Endothelial cell of umbilical vein (primary cell): ENCODE measurements at regions not wholly inside any gene's neighbourhood (a gene's known extent, or its start where the extent isn't known, plus 50 kb on each side); places are given as distances from the start of the nearest gene placed in this dataset.

Source experiments
- CTCF ChIP-seq, 2 donors: IDR thresholded peaks; 1 replicate in 1 of 2; 2 replicates in 1 of 2; pipeline ENCODE4 v1.5.1; 2011; ENCODE audit warnings: low read length in 2 of 2, mild to moderate bottlenecking in 2 of 2, moderate library complexity in 2 of 2, control low read depth in 1 of 2, inconsistent platforms in 1 of 2, low read depth in 1 of 2; ENCODE audit not compliant: insufficient read depth in 1 of 2; ENCODE audit errors: extremely low read depth in 1 of 2
- EZH2 ChIP-seq: IDR thresholded peaks from 2 replicates; pipeline ENCODE4 v1.6.1; 2012; ENCODE audit warnings: borderline replicate concordance, low read depth, mild to moderate bottlenecking, moderate library complexity, low read length, inconsistent platforms; ENCODE audit not compliant: severe bottlenecking
- MAX ChIP-seq: IDR thresholded peaks from 2 replicates; pipeline ENCODE4 v1.6.1; 2011; ENCODE audit not compliant: insufficient read depth, insufficient read length
- MYC ChIP-seq: IDR thresholded peaks from one replicate; pipeline ENCODE4 v1.6.1; 2011; ENCODE audit warnings: mild to moderate bottlenecking, low read depth, low read length
- POLR2A ChIP-seq: IDR thresholded peaks from 2 replicates; pipeline ENCODE4 v1.6.1; 2012; ENCODE audit warnings: low read depth, mild to moderate bottlenecking, control low read depth, low read length
- POLR2AphosphoS5 ChIP-seq: IDR thresholded peaks from 2 replicates; pipeline ENCODE4 v1.6.1; 2012; ENCODE audit warnings: low read depth, mild to moderate bottlenecking, control low read depth, low read length, moderate library complexity; ENCODE audit not compliant: insufficient read depth

GRCh38 chr7:119177863-119178262 lies 953.4 kb downstream of the ANKRD7 start:
- no peak for TF ChIP-seq EZH2
- TF ChIP-seq CTCF (IDR thresholded peaks at IDR 0.05; ENCODE audit: extremely low read depth in 1 of 2, insufficient read depth in 1 of 2, low read depth in 1 of 2, low read length in 2 of 2): no peak
- TF ChIP-seq POLR2A: no peak
- no peak for TF ChIP-seq POLR2AphosphoS5
- TF ChIP-seq MYC: no peak
- no peak for TF ChIP-seq MAX
